Stimulated activated CD4-positive, alpha-beta T cell treated with anti-CD3 and anti-CD28 coated beads, Interleukin-1b, Interleukin-23, amount 100 ng/mL, for 1 hour (primary cell): ENCODE measurements at regions not wholly inside any gene's neighbourhood (a gene's known extent, or its start where the extent isn't known, plus 50 kb on each side); places are given as distances from the start of the nearest gene placed in this dataset.

ENCODE experiments used
- DNase-seq, 2 donors: peaks; one replicate each; pipeline ENCODE4 v3.0.0-alpha.2; 2020; ENCODE audit warnings: low read depth in 2 of 2

DNA sequence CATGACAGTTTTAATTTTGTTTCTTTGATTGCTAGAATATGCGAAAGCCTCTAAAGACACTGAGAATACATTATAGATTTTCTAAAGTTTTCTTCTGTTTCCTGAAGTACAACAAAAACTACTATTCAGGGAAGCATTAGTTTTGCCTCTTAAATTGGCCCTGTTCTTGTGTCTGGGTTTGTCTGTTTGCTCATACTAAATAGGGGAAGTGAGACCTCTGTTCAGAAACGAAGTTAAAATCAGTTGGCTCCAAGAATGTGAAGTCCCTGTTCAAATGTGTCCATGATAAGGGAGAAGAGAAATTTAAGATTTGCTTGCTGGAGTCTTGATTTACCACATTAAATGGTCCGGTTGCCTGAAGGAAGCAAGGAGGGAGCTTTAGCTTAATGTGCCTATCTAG lies 327.3 kb upstream of the GBE1 start:
- DNase-seq: no peak

DNA sequence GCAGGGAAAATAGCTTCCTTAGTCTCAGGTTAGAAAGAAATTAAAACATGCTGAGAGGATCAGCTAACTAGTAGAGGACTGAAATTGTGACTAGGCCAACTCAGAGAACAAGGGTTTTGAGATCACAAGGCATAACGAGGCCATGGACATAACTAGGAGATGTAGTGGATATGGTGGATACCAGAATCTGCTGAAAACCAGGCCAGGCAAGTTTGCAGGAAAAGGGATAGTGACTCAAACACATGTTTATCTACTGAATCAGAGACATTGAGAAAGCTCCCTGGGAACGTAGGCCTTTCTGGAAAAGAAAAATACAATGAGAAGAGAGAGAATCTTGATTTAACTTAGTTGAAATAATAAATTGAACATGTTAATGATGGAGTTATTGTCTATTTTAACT lies 326.5 kb upstream of the GBE1 start:
- DNase-seq: no peak

DNA sequence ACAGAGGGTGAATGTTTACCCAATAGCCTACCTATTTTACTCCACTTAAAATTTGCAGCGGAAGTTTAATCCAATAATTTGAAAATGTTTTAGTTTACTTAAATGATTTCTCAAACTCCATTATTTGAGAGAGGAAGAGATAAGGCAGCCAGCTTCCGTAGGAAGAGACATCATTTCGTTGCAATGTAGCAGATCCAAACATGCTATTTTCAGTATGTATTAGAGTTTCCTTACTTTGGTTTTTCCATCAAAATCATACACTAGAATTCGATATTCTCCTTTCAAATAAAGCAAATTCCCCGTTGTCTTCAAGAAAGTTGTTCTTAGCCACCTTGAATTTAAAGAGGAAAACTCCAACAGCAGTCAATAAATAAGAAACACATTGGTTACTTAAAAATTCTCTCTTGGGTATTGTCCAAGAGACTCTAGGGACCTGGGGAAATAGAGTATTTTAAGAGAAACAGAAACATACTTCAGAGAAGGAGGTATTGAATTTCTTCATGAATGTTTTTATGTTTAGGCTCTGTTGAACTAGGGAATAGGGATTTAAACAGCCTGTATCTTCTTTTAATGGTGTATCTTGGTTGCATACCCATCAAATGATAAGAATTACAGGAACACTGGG lies 324.5 kb upstream of the GBE1 start:
- no peak for DNase-seq

DNA sequence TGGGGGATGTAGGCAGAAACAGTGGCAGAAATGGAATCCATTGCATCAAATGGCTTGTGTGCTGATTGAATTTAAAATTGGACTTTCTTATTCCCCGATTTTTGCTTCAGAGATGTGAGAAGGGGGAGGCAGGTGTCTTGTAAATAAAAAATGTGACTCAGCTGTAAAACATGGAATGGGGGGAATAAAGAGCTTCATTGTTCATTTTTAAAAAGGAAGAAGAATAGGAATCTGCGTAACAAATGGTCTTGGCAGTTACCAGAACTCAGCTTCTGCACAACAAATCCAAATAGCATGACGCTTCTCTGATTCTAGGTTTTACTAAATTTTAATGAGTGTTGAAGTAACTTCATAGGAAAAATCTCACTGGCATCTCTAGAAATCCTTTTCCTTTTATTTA lies 323.9 kb upstream of the GBE1 start:
- DNase-seq: no peak

DNA sequence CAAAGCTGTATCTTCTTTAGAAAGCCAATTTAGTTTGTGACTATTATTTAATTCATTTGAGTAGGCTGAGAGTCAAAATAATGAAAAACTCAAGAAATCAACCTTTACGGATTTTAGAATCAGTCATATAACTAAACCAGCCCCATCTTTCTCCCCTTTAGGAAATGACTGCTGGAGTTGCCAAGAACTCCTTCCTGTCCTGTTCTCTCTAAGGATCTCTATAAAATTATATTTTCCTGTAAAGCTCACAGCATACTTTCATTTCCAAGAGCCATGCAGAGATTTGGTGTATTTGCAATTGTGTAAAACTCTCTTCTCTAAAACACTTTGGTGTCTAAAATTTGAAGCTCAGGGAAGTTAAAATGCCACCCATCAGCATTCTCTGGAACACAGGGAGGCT lies 323.4 kb upstream of the GBE1 start:
- no peak for DNase-seq

DNA sequence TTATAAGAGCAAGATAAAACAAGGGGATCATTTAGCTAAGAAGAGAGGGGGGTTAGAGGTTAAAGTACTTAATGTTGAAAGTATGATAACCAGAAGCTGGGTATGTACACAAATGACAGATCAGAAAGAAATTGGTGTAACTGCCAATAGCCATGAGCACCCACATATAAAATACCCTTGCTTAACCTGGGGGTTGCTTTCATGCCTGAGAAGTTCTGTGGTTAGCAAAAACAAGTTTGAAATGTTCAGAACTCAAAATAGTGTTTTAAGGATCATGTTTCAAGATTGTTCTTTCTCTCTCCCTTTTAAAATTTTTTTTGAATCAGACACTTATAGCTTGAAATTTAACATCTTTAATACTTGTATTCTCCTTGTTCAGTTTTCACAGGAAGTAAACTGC lies 321.4 kb upstream of the GBE1 start:
- DNase-seq: no peak

DNA sequence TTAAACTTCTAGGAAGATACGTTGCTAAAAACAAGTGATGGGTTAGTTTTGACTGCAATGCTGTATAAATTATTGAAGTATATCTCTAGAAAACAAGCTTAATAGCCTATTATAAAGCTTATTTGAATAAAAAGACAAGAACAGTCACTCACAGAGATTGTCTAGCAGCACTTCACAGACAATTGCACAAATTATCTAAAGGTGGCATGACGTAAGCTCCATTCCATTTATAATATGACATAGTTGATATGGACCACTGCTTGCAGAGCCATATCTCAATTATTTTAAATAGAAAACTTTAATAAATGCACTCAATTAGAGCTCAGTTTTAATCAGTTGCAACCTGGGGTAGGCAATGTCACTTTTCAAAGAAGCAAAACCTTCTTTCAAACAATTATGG lies 319.9 kb upstream of the GBE1 start:
- DNase-seq: no peak

DNA sequence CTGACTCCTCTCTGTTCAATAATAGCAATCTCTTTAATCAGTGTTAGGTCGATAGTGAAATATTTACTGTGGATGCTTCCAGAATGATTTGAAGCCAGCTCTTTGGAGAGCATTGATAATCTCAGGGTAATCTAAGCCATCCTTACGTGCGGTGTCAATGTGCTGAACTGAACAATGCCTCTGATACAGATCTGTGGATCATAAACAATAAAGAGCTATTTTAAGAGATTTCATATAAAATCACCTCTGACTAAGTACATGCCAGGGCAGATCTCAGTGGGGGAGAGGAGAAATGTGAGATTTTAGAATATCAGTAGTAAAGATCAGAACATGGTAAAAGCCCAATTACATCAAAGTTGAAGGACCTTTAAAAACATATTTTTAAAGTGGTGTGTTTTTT lies 319.3 kb upstream of the GBE1 start:
- DNase-seq: no peak

DNA sequence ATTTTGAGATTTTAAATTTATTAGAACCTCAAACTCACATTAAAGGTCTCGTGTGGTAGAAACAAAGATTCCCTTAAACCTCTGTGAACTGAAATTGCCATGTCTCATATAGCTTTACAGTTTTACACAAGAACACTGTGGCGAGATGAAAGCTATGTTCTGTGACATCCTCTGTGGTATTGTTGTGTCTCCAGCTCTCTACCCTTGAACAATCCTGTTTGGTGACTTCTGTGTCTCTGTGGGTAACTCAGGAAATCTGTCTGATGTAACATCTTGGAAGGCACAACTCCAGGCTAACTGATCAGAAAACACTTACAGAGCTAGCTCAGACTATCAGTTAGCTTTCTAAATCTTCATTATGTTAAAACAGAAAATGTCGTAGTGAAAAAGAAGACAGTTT lies 318.8 kb upstream of the GBE1 start:
- no peak for DNase-seq

DNA sequence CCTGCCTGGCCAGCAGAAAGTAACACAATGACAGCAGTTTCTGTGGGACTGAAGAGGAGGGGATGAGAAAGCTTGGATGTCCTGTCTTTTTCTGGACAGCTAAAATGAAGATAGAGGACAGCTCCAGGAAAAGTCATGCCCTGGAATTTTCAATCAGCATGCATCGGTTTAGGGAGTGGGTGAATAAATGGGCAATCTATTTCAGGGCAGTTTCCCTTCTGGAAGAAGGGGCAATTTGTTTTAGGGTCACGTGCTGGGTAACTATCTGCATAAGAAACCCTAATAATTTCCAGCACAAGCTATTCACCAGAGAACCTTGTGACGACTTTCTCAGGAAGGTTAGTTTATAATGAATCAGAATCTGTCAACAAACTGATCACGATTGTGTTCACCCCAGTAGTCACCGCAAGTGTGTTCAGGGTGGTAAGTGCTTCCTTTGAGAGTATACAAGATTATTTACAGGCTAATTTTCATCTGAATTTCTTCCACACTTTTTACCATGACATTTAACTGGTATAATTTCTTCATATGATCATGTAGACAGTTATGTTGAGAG lies 318.0 kb upstream of the GBE1 start:
- DNase-seq: no peak

DNA sequence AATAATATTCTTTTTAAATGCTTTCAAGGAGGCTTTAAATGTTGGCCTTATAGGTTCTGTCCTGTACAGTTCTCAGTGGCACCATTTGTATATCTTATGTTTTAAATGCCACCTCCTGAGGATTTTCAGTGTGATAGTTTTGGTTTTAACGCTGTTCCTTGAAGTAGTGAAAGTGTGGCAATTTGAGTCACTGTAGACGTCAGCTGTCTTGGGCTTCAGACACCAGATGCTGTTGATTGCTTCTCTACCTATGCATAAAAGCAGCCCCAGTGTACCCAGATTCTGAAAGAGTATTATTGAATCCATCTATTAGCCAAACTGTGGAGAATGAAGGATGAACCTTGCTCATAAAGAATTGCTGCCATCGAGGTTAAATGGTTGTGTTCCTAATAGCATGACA lies 316.8 kb upstream of the GBE1 start:
- DNase-seq: no peak

DNA sequence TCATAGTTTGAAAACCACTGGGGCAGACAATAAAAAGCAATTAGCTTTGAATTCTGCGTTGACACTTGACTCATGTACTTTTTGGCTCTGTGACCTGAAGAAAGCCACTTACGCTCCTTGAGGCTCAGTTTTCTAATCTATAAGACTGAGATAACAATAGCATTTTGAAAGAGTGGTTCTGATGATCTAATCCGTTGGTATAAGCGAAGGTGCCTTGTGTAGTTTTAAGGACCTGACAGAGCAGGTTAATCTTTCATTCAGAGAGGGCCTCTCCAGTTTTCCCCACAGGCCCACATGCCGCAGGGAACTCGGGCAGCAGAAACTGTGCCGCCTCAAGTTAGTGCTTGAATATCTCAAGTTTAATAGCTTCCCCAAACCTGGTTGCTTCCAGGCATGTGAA lies 306.0 kb upstream of the GBE1 start:
- DNase-seq: no peak

DNA sequence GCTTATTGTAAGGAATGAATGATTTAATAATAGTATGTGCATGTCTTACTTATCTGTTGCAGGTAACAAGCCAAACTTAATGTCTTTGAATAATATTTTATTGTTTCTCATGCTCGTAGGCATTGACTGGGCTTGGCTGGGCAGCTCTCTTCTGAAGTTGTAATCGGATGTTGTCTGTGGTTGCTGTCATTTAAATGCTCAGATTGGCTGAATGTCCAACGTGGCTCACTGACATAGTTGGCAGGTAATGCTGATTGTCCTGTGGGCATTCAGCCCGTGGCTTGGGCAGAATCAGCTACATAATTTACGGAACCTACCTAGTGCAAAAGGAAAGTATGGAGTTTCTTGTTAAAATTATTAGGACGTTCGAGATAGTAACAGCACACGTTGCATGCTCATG lies 297.4 kb upstream of the GBE1 start:
- DNase-seq: no peak

DNA sequence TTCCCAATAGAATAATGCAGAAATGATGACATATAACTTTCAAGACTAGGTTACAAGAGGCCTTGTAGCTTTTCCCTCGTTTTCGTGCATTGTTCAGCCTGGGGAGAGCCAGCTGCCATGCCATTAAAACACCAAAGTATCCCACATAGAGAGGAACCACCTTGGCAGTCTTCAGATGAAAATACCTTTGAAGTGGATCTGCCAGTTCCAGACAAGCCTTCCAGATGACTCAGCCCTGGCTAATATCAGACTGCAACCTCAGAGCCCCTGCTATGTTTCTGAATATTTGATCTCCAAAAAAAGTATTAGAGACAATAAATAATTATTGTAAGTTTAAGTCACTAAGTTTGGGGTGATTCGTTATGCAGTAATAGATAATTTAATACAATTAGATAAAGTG lies 294.3 kb upstream of the GBE1 start:
- DNase-seq: no peak

DNA sequence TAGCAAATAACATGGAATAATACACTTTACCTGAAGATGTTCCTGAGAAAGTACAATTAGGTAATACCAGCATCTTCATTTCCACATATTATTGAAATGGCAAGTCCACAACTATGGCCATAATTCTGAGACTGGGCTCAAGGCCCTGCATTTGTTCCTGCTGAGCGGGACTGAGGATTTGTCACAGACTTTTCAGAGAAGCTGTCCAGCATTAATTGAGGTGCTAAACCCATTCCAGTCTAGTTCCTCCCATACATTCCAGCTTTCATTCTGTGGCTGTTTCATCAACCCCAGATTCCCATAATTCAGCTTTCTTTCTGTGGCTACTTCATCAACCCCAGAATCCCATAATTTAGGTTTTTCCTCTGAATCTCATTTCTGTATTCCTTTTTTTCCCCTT lies 293.4 kb upstream of the GBE1 start:
- DNase-seq: no peak

DNA sequence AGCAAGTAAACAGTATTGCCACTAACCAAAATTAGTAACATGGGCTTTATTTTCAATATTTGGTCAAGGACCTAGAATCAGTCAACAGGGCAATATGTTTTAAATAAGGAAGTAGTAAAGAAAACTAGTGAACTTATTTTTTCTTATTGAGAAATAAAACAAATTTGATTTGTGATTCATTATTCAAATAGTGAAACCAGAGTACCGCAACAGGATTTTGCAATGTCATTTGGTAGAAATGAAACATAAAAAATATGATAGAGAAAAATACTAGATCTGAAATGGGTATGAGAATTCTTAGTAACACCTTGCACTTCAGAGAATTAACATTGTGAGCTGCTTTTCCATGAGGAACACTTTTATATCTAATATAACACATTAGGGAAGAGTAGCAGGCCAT lies 291.8 kb upstream of the GBE1 start:
- DNase-seq: no peak

DNA sequence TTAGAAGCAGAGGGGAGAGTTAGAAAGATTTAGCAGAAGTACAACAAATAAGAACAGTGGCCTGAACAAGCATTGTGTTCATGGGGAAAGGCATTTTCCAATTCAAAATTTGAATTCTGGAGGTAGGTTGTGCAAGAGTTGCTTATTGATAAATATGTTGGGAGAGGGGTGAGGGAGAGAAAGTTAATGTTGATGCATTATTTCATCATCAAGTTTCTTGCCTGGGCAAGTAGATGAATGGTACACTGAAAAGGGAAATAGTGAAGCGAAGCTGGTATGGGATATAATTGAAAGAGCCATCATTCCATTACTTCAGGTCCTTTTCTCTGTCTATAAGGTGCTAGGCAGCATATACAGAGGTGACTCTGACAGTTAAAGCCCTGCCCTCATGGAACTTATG lies 288.9 kb upstream of the GBE1 start:
- no peak for DNase-seq

DNA sequence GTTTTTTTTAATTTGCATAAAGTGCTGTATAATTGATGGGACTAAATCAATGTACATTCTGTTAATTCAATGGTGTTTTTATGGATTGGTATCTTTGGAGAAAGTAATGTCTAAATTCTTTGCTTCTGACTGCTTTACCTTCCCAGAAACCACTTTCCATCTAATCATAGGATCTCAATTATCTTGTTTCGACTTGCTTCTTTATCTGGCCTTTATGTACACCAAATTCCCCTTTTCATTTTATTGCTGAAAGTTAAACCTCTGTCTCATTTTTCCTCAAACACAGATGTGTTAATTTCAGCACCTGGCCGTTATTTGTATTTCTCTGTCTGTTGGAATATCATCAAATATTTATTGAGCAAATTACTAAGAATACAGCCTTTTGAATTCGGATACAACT lies 287.3 kb upstream of the GBE1 start:
- DNase-seq: no peak

DNA sequence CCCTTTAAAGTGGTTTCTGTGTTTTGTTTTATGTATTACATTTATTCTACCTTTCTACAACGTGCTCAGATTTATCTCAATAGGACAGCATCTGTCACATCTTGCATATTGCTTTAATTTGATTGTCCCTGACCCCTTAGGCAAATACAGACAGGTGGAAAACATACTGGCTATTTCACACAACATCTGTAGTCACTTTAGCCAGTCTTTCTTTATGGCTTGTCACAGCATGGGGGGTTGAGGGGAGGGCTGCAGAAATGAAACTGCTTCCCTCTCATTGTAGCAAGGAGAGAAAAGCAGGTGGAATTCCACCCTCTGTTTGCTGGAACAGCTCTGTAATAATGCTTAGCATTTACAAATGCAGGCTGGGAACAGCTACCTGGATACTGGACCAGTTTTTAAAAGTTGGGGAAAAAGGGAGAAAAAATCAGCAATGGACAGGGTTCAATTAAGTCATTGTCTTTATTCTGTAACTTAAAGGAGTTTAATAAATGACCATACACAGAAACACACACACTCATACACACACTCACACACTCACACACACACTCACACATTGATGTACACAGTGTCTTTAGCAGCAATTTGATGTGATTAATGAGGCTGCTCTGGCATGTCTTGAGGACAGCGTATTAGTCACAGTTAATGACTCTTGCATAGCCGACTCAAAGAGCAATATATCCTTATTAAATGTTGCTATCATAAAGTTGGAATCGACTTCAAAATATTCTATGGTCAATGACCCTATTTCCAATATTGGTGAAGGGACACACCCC lies 283.7 kb upstream of the GBE1 start:
- no peak for DNase-seq

DNA sequence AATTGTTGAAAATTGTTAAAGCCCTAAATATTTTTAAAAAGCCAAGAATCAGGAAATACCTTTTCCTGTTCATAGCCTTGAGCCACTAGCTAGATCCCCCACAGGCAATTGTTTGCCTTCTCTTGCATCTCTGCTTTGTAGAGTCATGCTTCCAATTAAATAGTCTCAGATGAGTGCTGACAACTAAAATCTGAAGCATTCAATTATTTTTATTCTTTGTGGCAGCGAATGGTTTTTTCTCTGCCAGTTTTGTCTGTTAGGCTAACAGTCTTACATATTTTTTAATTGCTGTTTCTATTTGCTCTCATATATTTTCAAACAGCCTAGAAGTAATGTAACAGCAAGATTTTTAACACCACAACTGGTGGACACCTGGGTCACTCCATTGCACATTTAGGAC lies 277.1 kb upstream of the GBE1 start:
- DNase-seq: no peak

DNA sequence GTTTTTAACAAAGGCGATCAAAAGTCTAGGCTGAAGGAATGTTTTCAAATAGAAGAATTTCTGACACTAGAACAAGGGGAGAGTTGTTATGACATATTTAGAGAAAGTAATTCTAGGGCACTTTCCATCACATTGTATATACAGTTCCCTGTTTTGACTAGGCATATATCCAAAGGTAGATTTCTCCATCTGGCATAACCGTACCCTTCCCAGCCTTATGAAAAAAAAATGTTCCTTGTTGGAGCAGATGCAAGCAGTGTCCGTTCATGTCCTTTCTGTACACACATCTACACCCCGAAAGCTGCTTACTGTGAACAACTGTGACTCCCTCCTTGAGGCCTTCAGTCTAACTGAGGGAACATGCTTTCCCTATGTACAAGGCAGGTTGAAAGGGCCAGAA lies 271.7 kb upstream of the GBE1 start:
- DNase-seq: no peak

DNA sequence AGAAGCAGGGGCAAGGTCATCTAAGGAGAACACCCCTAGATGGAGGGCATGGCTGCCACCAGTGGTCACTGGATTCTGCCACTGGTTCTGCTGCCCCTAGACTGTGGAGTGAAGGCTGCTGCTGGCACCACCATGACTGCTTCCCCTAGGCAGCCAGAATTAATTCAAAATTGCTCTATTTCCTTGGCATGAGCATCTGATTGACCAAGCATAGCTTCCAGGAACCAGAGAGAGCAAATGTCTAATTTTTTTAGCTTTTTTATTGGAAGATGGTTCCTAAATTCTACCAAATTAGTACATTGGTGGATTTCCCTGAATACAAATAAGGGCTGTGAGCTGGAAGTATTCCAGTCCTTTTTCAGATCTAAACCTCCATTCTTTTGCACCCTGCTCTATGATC lies 270.2 kb upstream of the GBE1 start:
- DNase-seq: no peak

DNA sequence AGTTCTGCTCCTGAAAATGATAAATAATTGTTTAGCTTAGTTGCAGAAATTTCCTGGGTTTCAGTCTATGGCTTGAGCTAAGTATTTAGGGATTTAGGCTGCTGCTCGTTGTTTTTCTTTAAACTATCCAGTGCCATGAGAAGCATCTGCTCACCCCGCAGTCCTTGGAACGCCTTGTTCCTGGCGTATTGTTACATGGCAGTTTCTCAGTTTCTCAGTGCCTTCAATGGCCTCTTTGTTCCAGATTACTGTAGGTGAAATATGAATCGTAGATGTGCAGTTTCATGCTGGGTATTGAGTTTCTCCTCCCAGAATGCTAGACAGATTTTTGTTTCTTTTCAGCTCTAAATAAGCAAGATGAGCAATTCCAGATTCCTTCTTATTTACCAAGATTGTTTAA lies 269.5 kb upstream of the GBE1 start:
- no peak for DNase-seq

DNA sequence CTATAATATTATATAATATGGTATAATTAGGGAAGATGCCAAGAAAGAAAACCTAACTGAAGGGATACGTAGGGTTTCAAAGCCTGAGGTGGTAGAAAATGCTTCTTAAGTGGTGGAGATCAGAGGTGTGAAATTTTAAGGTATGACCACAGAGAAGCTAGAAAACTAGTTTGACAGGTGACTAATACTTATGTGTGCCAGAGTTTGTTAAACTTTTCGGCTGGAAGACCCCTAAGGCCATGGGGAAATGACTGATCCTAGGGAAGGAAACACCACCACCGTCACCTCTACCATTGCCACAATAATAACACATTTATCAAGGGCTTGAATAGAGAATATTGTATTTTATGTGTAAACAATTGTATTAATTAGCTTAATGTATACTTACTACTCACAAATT lies 261.4 kb upstream of the GBE1 start:
- DNase-seq: no peak
